ENCODE measurements at regions not wholly inside any gene's neighbourhood (a gene's known extent, or its start where the extent isn't known, plus 50 kb on each side); places are given as distances from the start of the nearest gene placed in this dataset.

DNA sequence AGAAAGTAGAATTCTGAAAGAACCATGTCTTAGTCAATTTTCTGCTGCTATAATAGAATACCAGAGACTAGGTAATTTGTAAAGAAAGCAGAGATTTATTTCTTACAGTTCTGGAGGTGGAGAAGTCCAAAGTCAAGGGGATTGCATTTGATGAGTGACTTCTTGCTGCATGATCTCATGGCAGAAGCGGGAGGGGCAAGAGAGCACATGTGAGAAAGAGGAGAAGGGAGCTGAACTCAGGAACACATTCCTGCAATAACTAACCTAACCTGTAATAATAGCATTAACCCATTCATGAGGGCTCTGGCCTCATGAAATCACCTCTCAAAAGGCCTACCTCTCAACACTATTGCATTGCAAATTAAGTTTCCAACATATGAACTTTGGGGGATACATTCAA, 797.5 kb upstream of the POU3F3 start:
- no peak overlapping the region for H3K4me3 Mint-ChIP-seq (ENCODE audit: unreplicated experiment)
- DNase-seq, result no peak
- peaks cover under 1% of the 10 kb centered on the region for H3K4me1 Mint-ChIP-seq (ENCODE audit: low read depth, unreplicated experiment)
- H3K9me3 Mint-ChIP-seq (ENCODE audit: unreplicated experiment), result peaks cover 2% of the 10 kb centered on the region
- peaks cover 1% of the 10 kb centered on the region for H3K27me3 Mint-ChIP-seq (ENCODE audit: unreplicated experiment)
- no peak overlapping the region for H3K27ac Mint-ChIP-seq (ENCODE audit: unreplicated experiment)
- TF ChIP-seq, protein P1, sequence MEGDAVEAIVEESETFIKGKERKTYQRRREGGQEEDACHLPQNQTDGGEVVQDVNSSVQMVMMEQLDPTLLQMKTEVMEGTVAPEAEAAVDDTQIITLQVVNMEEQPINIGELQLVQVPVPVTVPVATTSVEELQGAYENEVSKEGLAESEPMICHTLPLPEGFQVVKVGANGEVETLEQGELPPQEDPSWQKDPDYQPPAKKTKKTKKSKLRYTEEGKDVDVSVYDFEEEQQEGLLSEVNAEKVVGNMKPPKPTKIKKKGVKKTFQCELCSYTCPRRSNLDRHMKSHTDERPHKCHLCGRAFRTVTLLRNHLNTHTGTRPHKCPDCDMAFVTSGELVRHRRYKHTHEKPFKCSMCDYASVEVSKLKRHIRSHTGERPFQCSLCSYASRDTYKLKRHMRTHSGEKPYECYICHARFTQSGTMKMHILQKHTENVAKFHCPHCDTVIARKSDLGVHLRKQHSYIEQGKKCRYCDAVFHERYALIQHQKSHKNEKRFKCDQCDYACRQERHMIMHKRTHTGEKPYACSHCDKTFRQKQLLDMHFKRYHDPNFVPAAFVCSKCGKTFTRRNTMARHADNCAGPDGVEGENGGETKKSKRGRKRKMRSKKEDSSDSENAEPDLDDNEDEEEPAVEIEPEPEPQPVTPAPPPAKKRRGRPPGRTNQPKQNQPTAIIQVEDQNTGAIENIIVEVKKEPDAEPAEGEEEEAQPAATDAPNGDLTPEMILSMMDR (IDR thresholded peaks at IDR 0.05; ENCODE audit: partially characterized antibody, unreplicated experiment), result no peak
- H3K36me3 Mint-ChIP-seq (ENCODE audit: unreplicated experiment), result no peaks in the 10 kb centered on the region

DNA sequence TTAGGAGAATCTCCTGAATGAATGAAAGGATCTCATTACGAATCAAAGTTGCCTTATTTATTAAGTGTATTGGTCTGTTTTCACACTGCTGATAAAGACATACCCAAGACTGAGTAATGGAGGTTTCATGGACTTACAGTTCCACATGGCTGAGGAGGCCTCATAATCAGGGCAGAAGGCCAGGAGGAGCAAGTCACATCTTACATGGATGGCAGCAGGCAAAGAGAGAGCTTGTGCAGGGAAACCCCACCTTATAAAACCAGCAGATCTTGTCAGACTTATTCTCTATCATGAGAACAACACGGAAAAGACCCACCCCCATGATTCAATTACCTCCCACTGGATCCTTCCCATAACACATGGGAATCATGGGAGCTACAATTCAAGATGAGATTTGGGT, 785.2 kb upstream of the POU3F3 start:
- DNase-seq, result no peak
- peaks cover 4% of the 10 kb centered on the region for H3K36me3 Mint-ChIP-seq (ENCODE audit: unreplicated experiment)
- H3K27me3 Mint-ChIP-seq (ENCODE audit: unreplicated experiment), result no peaks in the 10 kb centered on the region
- H3K27ac Mint-ChIP-seq (ENCODE audit: unreplicated experiment), result no peak overlapping the region
- TF ChIP-seq, protein P1 (IDR thresholded peaks at IDR 0.05; ENCODE audit: partially characterized antibody, unreplicated experiment), result no peak
- H3K4me3 Mint-ChIP-seq (ENCODE audit: unreplicated experiment), result no peak overlapping the region
- no peaks in the 10 kb centered on the region for H3K9me3 Mint-ChIP-seq (ENCODE audit: unreplicated experiment)
- H3K4me1 Mint-ChIP-seq (ENCODE audit: low read depth, unreplicated experiment), result no peaks in the 10 kb centered on the region

DNA sequence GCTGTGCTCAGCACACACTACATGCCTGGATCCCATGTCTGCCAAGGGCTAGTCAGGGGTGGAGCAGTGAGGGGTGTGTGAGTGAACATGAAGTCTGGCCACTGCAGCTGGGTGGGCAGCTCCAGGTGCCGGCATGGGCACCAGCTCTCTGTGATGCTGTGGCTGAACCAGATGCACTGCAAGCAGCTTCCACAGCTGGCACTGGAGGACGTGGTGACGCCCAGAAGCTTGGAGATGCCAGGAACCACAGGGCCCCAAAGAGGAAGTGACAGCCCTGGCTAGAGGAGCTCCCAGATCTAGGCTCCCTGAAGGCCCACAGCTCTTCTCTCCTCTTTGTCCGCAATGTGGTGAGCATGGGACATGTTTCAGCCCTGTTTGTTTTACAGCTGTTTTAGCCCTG, 776.3 kb upstream of the POU3F3 start:
- Mint-ChIP-seq H3K4me1 (ENCODE audit: low read depth, unreplicated experiment) (no peaks in the 10 kb centered on the region), H3K27me3 (ENCODE audit: unreplicated experiment) (no peaks in the 10 kb centered on the region), H3K9me3 (ENCODE audit: unreplicated experiment) (no peaks in the 10 kb centered on the region), H3K4me3 (ENCODE audit: unreplicated experiment) (no peak overlapping the region), H3K36me3 (ENCODE audit: unreplicated experiment) (no peaks in the 10 kb centered on the region), H3K27ac (ENCODE audit: unreplicated experiment) (no peak overlapping the region)
- no peak for DNase-seq
- TF ChIP-seq, protein P1 (IDR thresholded peaks at IDR 0.05; ENCODE audit: partially characterized antibody, unreplicated experiment), result no peak

DNA sequence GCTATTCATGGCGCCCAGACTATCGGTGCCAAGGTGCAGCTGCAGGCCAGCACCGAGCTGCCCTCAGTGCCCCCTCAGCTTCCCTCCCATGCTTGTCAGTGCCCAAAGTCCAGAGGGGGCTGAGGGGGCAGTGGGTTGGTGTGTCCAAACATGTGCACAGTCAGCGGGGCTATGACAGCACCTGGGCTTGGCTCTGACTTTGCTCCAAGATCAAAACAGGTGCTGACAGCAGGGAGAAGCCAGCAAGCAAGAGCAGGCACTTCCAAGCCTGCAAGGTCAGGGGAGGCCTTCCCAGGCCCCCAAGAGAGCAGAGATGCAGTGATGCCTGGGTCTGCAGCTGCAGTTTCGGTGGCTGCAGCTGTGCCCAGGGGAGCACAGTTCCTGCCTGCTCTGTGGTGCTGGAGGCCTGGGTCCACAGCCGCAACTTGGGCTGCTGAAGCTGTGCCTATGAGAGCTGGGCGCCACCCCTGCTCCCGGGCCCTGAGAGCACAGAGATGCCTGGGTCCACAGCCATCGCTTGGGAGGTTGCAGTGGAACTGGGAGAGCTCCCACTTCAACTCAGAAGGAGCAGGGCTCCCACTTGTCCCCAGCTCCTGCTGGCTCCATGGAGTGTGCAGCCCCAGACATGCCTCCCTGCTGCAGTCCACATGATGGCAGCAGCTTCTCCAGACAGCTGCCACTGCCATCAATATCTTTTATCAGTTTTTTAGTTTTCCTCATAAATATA, 775.3 kb upstream of the POU3F3 start:
- no peaks in the 10 kb centered on the region for H3K36me3 Mint-ChIP-seq (ENCODE audit: unreplicated experiment)
- no peaks in the 10 kb centered on the region for H3K9me3 Mint-ChIP-seq (ENCODE audit: unreplicated experiment)

DNA sequence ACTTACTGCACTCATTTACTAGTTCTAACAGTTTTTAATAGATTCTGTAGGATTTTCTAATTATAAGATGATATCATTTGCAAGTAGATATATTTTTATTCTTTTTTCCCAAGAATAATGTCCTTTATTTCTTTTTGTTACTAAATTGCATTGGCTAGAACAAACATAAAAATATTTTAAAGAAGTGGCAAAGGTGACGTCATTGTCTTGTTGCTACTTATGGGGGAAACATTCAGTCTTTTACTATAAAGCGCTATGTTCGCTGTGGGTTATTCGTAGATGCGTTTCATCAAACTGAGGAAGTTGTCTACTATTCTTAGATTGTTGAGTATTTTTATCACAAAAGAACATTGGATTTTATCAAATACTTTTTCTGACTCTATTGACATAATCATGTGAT, 765.2 kb upstream of the POU3F3 start:
- Mint-ChIP-seq H3K4me3 (ENCODE audit: unreplicated experiment) (no peak overlapping the region), H3K27ac (ENCODE audit: unreplicated experiment) (no peak overlapping the region), H3K9me3 (ENCODE audit: unreplicated experiment) (no peaks in the 10 kb centered on the region), H3K27me3 (ENCODE audit: unreplicated experiment) (no peaks in the 10 kb centered on the region), H3K4me1 (ENCODE audit: low read depth, unreplicated experiment) (no peaks in the 10 kb centered on the region), H3K36me3 (ENCODE audit: unreplicated experiment) (no peaks in the 10 kb centered on the region)
- no peak for DNase-seq
- TF ChIP-seq, protein P1 (IDR thresholded peaks at IDR 0.05; ENCODE audit: partially characterized antibody, unreplicated experiment), result no peak

More for the DNA sequence above, 775.3 kb upstream of the POU3F3 start:
- no peak overlapping the region for H3K4me3 Mint-ChIP-seq (ENCODE audit: unreplicated experiment)
- peak; percentile 29 for DNase-seq
- no peaks in the 10 kb centered on the region for H3K4me1 Mint-ChIP-seq (ENCODE audit: low read depth, unreplicated experiment)
- H3K27me3 Mint-ChIP-seq (ENCODE audit: unreplicated experiment), result no peaks in the 10 kb centered on the region
- no peak overlapping the region for H3K27ac Mint-ChIP-seq (ENCODE audit: unreplicated experiment)
- TF ChIP-seq, protein P1 (IDR thresholded peaks at IDR 0.05; ENCODE audit: partially characterized antibody, unreplicated experiment), result no peak

All from glutamatergic neuron (in vitro differentiated cells).